ENCODE measurements at regions not wholly inside any gene's neighbourhood (a gene's known extent, or its start where the extent isn't known, plus 50 kb on each side); places are given as distances from the start of the nearest gene placed in this dataset.
"Not testable (repeated sequence)": the region's sequence is repeated elsewhere in the genome, so short reads cannot be mapped to it uniquely, and the experiment has no call there.

- DNase-seq = no peak
Measured at GRCh38 chr4:120290553-120290952, 223.9 kb upstream of the MAD2L1 start.

DNA sequence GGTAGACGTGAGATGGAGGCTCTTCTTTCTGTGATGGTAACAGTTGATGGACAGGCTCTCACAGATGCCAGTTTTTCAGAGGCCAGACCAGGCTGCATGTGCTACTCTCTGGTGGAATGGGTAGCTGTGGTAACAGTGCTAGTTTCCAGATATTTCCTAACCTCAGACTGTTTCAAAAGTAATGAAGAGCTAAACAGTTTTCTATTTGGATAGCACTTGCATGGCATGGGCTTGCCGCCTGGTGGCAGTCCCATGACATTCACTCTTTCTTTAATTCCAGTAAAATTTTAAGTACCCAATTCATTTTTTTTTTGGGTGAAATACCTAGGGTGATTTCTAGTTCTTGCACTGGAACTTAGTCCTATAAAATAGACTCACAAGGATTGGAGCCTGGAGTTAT, 220.2 kb upstream of the MAD2L1 start:
- DNase-seq = no peak

GRCh38 chr4:120281581-120281980, 214.9 kb upstream of the MAD2L1 start:
- no peak for DNase-seq

GRCh38 chr4:120277391-120277790, 210.7 kb upstream of the MAD2L1 start:
- no peak for DNase-seq

DNA sequence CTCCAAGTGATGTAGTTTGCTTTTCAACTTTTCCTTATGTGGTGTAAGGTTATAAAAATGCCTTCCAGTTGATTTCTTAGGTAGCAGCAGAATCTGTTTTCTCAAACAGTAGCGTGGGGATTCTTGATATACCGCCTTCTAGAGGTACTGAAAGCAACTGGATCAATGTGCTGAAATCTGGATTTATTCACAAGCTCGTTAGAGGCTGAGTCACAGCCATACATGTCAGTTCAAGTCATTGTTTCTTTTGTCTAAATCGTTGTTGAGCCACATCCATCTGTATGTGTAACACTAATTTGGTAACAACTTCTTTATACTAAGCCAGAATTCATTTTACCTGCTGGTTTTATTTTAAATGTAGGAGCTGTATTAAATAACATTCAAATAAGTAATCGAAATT, 200.0 kb upstream of the MAD2L1 start:
- no peak for DNase-seq

- DNase-seq = no peak
Measured at GRCh38 chr4:120263618-120264017, 197.0 kb upstream of the MAD2L1 start.

GRCh38 chr4:120261117-120261516, 194.5 kb upstream of the MAD2L1 start:
- no peak for DNase-seq

- DNase-seq = not testable (repeated sequence)
Measured at GRCh38 chr4:120256112-120256775, 189.6 kb upstream of the MAD2L1 start.

GRCh38 chr4:120238277-120238973, 171.8 kb upstream of the MAD2L1 start:
- no peak for DNase-seq

- DNase-seq = no peak
Measured at GRCh38 chr4:120236873-120237272, 170.2 kb upstream of the MAD2L1 start.

DNA sequence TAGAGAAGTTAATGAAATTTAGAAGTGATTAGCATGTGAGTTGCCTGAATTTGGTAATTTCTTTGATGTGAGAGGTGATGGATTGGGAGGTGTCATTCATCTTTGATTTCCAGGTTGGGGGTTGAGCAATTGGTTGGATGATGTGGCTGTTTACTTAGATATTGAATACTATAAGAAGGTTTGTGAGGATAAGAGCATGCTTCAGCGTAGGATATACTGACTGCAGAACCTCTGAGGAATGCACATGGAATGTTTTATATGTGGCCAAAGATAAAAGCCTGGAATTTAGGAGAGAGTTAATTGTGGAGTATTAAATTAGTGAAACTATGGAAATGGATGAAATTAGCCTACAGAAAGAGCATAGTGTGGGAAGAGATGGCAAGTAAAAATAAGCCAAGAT, 165.4 kb upstream of the MAD2L1 start:
- DNase-seq = no peak

DNA sequence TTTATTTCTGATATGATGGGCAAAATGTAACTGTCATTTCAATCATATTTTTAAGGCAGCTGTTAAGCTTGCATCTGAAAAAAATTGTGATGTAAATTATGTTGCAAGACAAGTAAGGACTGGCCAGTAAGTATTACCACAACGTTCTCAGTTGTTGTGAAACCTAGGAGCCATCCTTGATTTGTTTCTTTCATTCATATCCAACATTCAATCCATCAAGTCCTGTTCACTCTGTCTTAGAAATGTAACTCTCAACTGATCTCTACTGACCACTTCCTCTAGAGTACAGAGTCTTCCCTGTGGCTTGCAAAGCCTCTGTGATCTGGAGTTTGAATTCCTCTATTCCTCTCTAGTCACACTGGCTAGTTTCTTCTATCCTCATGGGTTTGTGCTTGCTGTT, 161.4 kb upstream of the MAD2L1 start:
- peak; percentile 83 to 86 for DNase-seq

- DNase-seq = no peak
Measured at GRCh38 chr4:120227554-120227953, 160.9 kb upstream of the MAD2L1 start.

GRCh38 chr4:120225527-120225926, 158.9 kb upstream of the MAD2L1 start:
- DNase-seq = no peak

- no peak for DNase-seq
Measured at GRCh38 chr4:120218981-120219380, 152.3 kb upstream of the MAD2L1 start.

GRCh38 chr4:120215350-120215749, 148.7 kb upstream of the MAD2L1 start:
- DNase-seq = no peak

DNA sequence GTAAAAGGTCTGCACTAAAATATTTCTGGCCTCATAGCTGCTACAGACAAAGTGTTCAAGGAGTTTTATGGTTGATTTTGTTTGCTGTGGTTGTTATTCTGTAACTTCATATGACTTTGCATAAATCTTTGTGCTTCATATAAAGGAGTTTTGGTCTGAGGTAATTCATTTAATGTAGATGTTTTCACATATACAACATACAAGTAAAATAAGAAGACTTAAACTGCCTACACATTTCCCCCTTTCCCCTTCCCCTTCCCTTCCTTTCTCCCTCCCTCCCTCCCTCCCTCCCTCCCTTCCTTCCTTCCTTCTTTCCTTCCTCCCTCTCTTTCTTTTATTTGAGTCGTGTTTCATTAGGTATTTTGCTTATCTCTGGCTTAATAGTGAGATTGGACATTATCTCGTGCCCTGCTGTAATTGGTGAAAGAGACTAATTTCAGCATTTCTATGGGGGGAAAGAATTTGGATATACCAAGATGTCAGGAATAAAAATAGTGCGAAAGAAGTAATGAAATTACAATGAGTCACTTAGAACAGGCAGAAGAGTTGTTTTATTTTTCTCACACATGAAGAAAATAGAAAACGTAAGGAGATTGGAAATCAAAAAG, 144.9 kb upstream of the MAD2L1 start:
- no peak for DNase-seq

- DNase-seq = no peak
Measured at GRCh38 chr4:120209706-120210105, 143.1 kb upstream of the MAD2L1 start.

DNA sequence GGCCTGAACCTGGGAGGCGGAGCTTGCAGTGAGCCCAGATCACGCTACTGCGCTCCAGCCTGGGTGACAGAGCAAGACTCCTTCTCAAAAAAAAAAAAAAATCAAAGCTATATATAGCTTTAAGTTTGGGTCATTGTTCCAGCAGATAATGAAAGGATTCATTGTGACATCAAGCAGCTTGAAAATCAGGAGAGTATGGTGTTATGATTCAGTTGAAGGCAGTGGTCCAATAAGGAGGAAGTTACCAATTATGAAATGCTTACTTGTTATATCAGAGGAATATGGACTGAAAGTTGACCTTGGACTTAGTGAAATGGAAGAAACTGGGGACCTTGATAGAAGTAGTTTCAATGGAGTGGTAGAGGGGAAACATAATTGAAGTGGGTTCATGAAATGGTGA, 140.4 kb upstream of the MAD2L1 start:
- DNase-seq = peak in 1 of 2 experiments; percentile 5

GRCh38 chr4:120202222-120202621, 135.6 kb upstream of the MAD2L1 start:
- no peak for DNase-seq

- DNase-seq = not testable (repeated sequence)
Measured at GRCh38 chr4:120200573-120201110, 134.0 kb upstream of the MAD2L1 start.

GRCh38 chr4:120198411-120198810, 131.8 kb upstream of the MAD2L1 start:
- DNase-seq = no peak

DNA sequence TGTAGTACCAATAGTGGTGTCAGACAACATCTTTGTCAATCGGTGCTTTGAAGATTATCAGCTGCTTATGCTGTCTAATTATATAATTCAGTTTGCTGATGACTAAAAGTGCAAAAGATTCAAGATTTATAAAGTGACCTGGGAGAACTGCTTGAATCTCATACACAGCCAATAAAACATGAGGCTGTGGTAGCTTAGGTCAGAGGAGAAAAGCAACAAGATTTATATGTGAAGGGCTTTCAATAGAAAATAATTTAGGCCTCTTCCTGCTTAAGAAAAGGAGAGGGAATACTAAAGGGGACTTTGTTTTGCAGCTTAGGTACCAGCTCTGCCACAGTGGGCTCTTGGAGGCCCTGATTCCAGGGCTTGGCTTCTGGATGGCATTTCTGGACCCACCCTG, 111.0 kb upstream of the MAD2L1 start:
- no peak for DNase-seq

DNA sequence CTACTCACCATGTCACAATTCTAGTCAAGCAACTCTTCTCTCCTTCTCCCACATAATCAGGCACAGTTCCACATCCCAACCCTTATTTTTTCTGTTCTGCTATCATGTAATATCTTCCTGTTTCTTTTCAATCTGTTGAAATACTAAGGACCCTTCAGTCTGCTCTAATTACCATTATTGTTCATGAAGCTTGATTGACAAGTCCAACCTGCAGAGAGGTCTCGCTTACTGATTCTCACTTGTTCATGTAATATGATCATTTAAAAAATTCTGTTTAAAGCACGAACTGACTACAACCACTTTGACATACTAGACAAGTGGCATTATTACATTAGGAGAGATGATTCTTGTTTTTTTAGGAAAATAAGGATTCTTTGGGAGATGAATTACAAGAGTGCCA, 108.6 kb upstream of the MAD2L1 start:
- no peak for DNase-seq

Measured in AML-193 (cell line).